GM12878 (cell line): ENCODE measurements at regions not wholly inside any gene's neighbourhood (a gene's known extent, or its start where the extent isn't known, plus 50 kb on each side); places are given as distances from the start of the nearest gene placed in this dataset.

Experiments used
- ATF7 ChIP-seq: fragments of 450-650 bp; IDR thresholded peaks from 2 replicates; pipeline ENCODE4 v1.6.1; 2016; ENCODE audit warnings: low read depth, mild to moderate bottlenecking
- CEBPB ChIP-seq, 2 experiments: fragments of 150-350 bp in 1 of 2; IDR thresholded peaks; 2 replicates each; pipeline ENCODE4 v1.6.1; 2012 to 2014; ENCODE audit warnings: low read depth in 2 of 2, low read length in 2 of 2, borderline replicate concordance in 1 of 2, inconsistent platforms in 1 of 2
- TF ChIP-seq, protein P1 (sequence below): IDR thresholded peaks from 2 replicates; pipeline ENCODE4 v1.6.1; 2011; ENCODE audit warnings: low read depth, low read length, improper control_type of control experiment, borderline replicate concordance
- TF ChIP-seq, protein P2 (sequence below): IDR thresholded peaks from 2 replicates; pipeline ENCODE4 v1.6.1; 2012; ENCODE audit warnings: low read depth, low read length, improper control_type of control experiment

DNA sequence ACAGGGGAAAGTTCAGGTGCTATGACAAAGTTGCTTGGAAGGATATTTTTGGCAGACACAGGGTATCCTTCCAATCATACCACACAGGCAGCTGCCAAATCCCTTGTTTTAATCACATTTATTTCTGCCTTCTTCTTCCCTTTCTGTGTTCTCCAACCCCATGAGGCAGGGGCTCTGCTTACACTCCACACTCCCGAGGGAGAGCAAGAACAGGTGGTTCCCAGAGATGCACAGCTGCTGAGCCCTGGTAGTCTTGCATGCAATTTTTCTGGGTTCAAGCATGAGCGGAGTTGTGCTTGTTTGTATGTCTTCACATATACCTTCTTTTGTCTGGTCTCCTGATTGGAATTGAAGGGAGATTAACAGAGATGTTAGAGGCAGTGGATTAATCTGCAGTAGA is 251.7 kb upstream of the ST6GAL2 start:
- TF ChIP-seq ATF7 (no peak), CEBPB (IDR thresholded peaks at IDR 0.05; ENCODE audit: borderline replicate concordance in 1 of 2, low read depth in 2 of 2, low read length in 2 of 2) (no peak)
- TF ChIP-seq, protein P1, sequence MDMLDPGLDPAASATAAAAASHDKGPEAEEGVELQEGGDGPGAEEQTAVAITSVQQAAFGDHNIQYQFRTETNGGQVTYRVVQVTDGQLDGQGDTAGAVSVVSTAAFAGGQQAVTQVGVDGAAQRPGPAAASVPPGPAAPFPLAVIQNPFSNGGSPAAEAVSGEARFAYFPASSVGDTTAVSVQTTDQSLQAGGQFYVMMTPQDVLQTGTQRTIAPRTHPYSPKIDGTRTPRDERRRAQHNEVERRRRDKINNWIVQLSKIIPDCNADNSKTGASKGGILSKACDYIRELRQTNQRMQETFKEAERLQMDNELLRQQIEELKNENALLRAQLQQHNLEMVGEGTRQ, result no peak
- TF ChIP-seq, protein P2, sequence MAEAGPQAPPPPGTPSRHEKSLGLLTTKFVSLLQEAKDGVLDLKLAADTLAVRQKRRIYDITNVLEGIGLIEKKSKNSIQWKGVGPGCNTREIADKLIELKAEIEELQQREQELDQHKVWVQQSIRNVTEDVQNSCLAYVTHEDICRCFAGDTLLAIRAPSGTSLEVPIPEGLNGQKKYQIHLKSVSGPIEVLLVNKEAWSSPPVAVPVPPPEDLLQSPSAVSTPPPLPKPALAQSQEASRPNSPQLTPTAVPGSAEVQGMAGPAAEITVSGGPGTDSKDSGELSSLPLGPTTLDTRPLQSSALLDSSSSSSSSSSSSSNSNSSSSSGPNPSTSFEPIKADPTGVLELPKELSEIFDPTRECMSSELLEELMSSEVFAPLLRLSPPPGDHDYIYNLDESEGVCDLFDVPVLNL, result no peak
